Right lung (tissue), 2 donors: ENCODE measurements at regions not wholly inside any gene's neighbourhood (a gene's known extent, or its start where the extent isn't known, plus 50 kb on each side); places are given as distances from the start of the nearest gene placed in this dataset.
"Not testable (repeated sequence)": the region's sequence is repeated elsewhere in the genome, so short reads cannot be mapped to it uniquely, and the experiment has no call there.

ENCODE experiments used
- DNase-seq, 2 donors: peaks; one replicate each; pipeline ENCODE4 v3.0.0-alpha.2; 2013

- DNase-seq = no peak
Observed at GRCh38 chr1:90349510-90349909, 354.6 kb downstream of the ZNF326 start.

- DNase-seq = no peak
Observed at GRCh38 chr1:90348934-90349333, 354.0 kb downstream of the ZNF326 start.

- not testable (repeated sequence) for DNase-seq
Observed at GRCh38 chr1:90348459-90348858, 353.5 kb downstream of the ZNF326 start.

GRCh38 chr1:90347366-90347765 is 352.5 kb downstream of the ZNF326 start:
- DNase-seq = peak; percentile 11 to 17

GRCh38 chr1:90346757-90347156 is 351.8 kb downstream of the ZNF326 start:
- DNase-seq = no peak

- DNase-seq = no peak
Observed at GRCh38 chr1:90346349-90346748, 351.4 kb downstream of the ZNF326 start.

- no peak for DNase-seq
Observed at GRCh38 chr1:90344963-90345730, 350.2 kb downstream of the ZNF326 start.

- DNase-seq = peak; percentile 3 to 23
Observed at GRCh38 chr1:90341516-90341915, 346.6 kb downstream of the ZNF326 start.

GRCh38 chr1:90340606-90341005 is 345.7 kb downstream of the ZNF326 start:
- DNase-seq = no peak

- DNase-seq = no peak
Observed at GRCh38 chr1:90339811-90340210, 344.9 kb downstream of the ZNF326 start.

GRCh38 chr1:90336552-90337324 is 341.8 kb downstream of the ZNF326 start:
- no peak for DNase-seq

GRCh38 chr1:90335558-90335957 is 340.6 kb downstream of the ZNF326 start:
- no peak for DNase-seq

- DNase-seq = no peak
Observed at GRCh38 chr1:90334137-90334536, 339.2 kb downstream of the ZNF326 start.

GRCh38 chr1:90325168-90325567 is 330.3 kb downstream of the ZNF326 start:
- no peak for DNase-seq

- no peak for DNase-seq
Observed at GRCh38 chr1:90322186-90322585, 327.3 kb downstream of the ZNF326 start.

- no peak for DNase-seq
Observed at GRCh38 chr1:90319918-90320317, 325.0 kb downstream of the ZNF326 start.

- DNase-seq = no peak
Observed at GRCh38 chr1:90318431-90318830, 323.5 kb downstream of the ZNF326 start.

GRCh38 chr1:90317628-90318027 is 322.7 kb downstream of the ZNF326 start:
- no peak for DNase-seq

GRCh38 chr1:90314533-90314932 is 319.6 kb downstream of the ZNF326 start:
- DNase-seq = no peak

- DNase-seq = no peak
Observed at GRCh38 chr1:90313778-90314177, 318.9 kb downstream of the ZNF326 start.

GRCh38 chr1:90309806-90310205 is 314.9 kb downstream of the ZNF326 start:
- no peak for DNase-seq

GRCh38 chr1:90308421-90308820 is 313.5 kb downstream of the ZNF326 start:
- DNase-seq = no peak

- DNase-seq = no peak
Observed at GRCh38 chr1:90305577-90305976, 310.7 kb downstream of the ZNF326 start.
